Lower lobe of right lung (tissue), 2 donors: ENCODE measurements at regions not wholly inside any gene's neighbourhood (a gene's known extent, or its start where the extent isn't known, plus 50 kb on each side); places are given as distances from the start of the nearest gene placed in this dataset.

ENCODE experiments used
- ATAC-seq, 2 donors: fragments of 200-7000 bp; cut with Tn5 transposase; one replicate each; pipeline ENCODE4 v1.9.1; 2020 to 2022; ENCODE audit warnings: mild to moderate bottlenecking in 2 of 2, moderate library complexity in 2 of 2
- DNase-seq: peaks from one replicate; pipeline ENCODE4 v3.0.0-alpha.2; 2020
- H3K27ac ChIP-seq: fragments of 200-600 bp; one replicate; pipeline ENCODE4 v1.8.0; 2022
- H3K27me3 ChIP-seq: fragments of 200-600 bp; one replicate; pipeline ENCODE4 v1.8.0; 2022; ENCODE audit warnings: low read depth
- H3K36me3 ChIP-seq: fragments of 200-600 bp; one replicate; pipeline ENCODE4 v1.8.0; 2022; ENCODE audit warnings: mild to moderate bottlenecking
- H3K4me1 ChIP-seq: fragments of 200-600 bp; one replicate; pipeline ENCODE4 v1.8.0; 2022
- H3K4me3 ChIP-seq: fragments of 200-600 bp; one replicate; pipeline ENCODE4 v1.8.0; 2022; ENCODE audit warnings: mild to moderate bottlenecking
- H3K9me3 ChIP-seq: fragments of 200-600 bp; one replicate; pipeline ENCODE4 v1.8.0; 2022
- CTCF ChIP-seq: fragments of 200-600 bp; IDR thresholded peaks from one replicate; pipeline ENCODE4 v1.8.0; 2022; ENCODE audit warnings: antibody characterized with exemption, mild to moderate bottlenecking
- intact Hi-C: fragments of 100-400 bp; cut with DNase I; formaldehyde crosslinking; loops from one replicate; pipeline ENCODE4 v1.11.0; 2022
- donor health status: DM: no; HTN: yes; CAD: no; lungs with severe emphysema.

GRCh38 chr3:13248640-13249039, 171.5 kb downstream of the NUP210 start:
- DNase-seq (no peak), ATAC-seq (no peak)
- no peaks in the 10 kb centered on the region for H3K4me1 ChIP-seq
- no peak overlapping the region for H3K27ac ChIP-seq
- intact Hi-C loops: no loop called here
- H3K36me3 ChIP-seq: no peaks in the 10 kb centered on the region
- no peak overlapping the region for H3K4me3 ChIP-seq
- TF ChIP-seq CTCF: no peak
- no peaks in the 10 kb centered on the region for H3K9me3 ChIP-seq
- peaks cover 4% of the 10 kb centered on the region for H3K27me3 ChIP-seq

- no peak overlapping the region for H3K4me3 ChIP-seq
- H3K27ac ChIP-seq: no peak overlapping the region
- intact Hi-C loops: no loop called here
- no peak for TF ChIP-seq CTCF
- no peaks in the 10 kb centered on the region for H3K9me3 ChIP-seq
- peaks cover 4% of the 10 kb centered on the region for H3K27me3 ChIP-seq
- H3K36me3 ChIP-seq: no peaks in the 10 kb centered on the region
- no peaks in the 10 kb centered on the region for H3K4me1 ChIP-seq
- no peak for ATAC-seq
- no peak for DNase-seq
Measured at GRCh38 chr3:13245615-13245978, 172.4 kb upstream of the IQSEC1 start.

GRCh38 chr3:13243586-13243985, 170.4 kb upstream of the IQSEC1 start:
- DNase-seq (no peak), ATAC-seq (no peak)
- no peaks in the 10 kb centered on the region for H3K27me3 ChIP-seq
- H3K4me3 ChIP-seq: no peak overlapping the region
- H3K9me3 ChIP-seq: no peaks in the 10 kb centered on the region
- intact Hi-C loops: no loop called here
- no peaks in the 10 kb centered on the region for H3K4me1 ChIP-seq
- TF ChIP-seq CTCF: no peak
- H3K36me3 ChIP-seq: no peaks in the 10 kb centered on the region
- H3K27ac ChIP-seq: no peak overlapping the region

- DNase-seq: no peak
- no peaks in the 10 kb centered on the region for H3K9me3 ChIP-seq
- H3K27me3 ChIP-seq: no peaks in the 10 kb centered on the region
- no peaks in the 10 kb centered on the region for H3K4me1 ChIP-seq
- intact Hi-C loops: no loop called here
- no peak for ATAC-seq
- no peak overlapping the region for H3K27ac ChIP-seq
- no peak for TF ChIP-seq CTCF
- no peaks in the 10 kb centered on the region for H3K36me3 ChIP-seq
- no peak overlapping the region for H3K4me3 ChIP-seq
Measured at GRCh38 chr3:13242364-13242737, 169.1 kb upstream of the IQSEC1 start.

GRCh38 chr3:13241621-13242363, 168.6 kb upstream of the IQSEC1 start:
- Histone ChIP-seq H3K4me3 (no peak overlapping the region), H3K36me3 (no peaks in the 10 kb centered on the region), H3K27ac (no peak overlapping the region), H3K4me1 (no peaks in the 10 kb centered on the region), H3K9me3 (no peaks in the 10 kb centered on the region), H3K27me3 (no peaks in the 10 kb centered on the region)
- TF ChIP-seq CTCF: no peak
- ATAC-seq (no peak), DNase-seq (no peak)
- intact Hi-C loops: no loop called here
